IPS DF 6.9 (cell line): ENCODE measurements at regions not wholly inside any gene's neighbourhood (a gene's known extent, or its start where the extent isn't known, plus 50 kb on each side); places are given as distances from the start of the nearest gene placed in this dataset.

Source experiments
- DNase-seq: peaks from one replicate; pipeline ENCODE4 v3.0.0-alpha.2; 2013; ENCODE audit warnings: low read depth, low spot score
- H3K27ac ChIP-seq: one replicate; pipeline ENCODE4 v1.5.1; 2013; ENCODE audit warnings: low read length, control low read depth
- H3K27me3 ChIP-seq: 2 replicates; pipeline ENCODE4 v1.6.1; 2013; ENCODE audit warnings: mild to moderate bottlenecking, low read length; ENCODE audit not compliant: control insufficient read depth, insufficient read depth
- H3K36me3 ChIP-seq: 2 replicates; pipeline ENCODE4 v1.6.1; 2013; ENCODE audit warnings: low read length; ENCODE audit not compliant: control insufficient read depth, insufficient read depth
- H3K4me1 ChIP-seq: 2 replicates; pipeline ENCODE4 v1.6.1; 2013; ENCODE audit warnings: low read length; ENCODE audit not compliant: control insufficient read depth, insufficient read depth
- H3K4me3 ChIP-seq: 2 replicates; pipeline ENCODE4 v1.5.1; 2013; ENCODE audit warnings: mild to moderate bottlenecking, low read length
- H3K9me3 ChIP-seq: 2 replicates; pipeline ENCODE4 v1.6.1; 2013; ENCODE audit warnings: low read length, inconsistent platforms; ENCODE audit not compliant: control insufficient read depth, insufficient read depth
- WGBS: extraction: QIAGEN DNeasy Blood & Tissue Kit; methylation state at CpG from one replicate; pipeline ENCODE4 v1.1.7; 2013; ENCODE audit warnings: mixed read lengths, missing lambda C conversion rate; ENCODE audit not compliant: insufficient read length, insufficient coverage; 5-methylcytosine and 5-hydroxymethylcytosine counted together

DNA sequence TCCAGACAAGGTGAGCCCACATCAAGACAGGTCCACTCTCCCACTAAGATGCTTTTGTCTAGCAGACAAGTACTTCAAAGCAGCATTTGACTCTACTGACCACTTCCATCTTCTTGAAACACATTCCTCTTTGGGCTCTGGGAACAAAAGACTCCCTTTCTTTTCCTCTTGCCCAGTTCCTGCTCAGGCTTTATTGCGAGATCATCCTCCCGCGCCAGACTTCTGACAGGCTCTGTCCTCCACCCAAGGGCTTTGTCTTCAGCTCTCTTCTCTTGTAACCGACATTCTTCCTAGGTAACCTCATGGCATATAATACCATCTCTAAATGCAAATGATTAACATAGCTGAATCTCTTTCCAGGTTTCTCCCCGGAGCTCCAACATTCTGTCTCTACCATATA, 85.8 kb downstream of the NUDT12 start:
- H3K27ac ChIP-seq: no peak overlapping the region
- DNase-seq: no peak
- WGBS: no CpG with 5 or more reads among the region's 5 CpGs
- no peaks in the 10 kb centered on the region for H3K4me1 ChIP-seq
- H3K4me3 ChIP-seq: no peak overlapping the region
- no peaks in the 10 kb centered on the region for H3K36me3 ChIP-seq
- H3K9me3 ChIP-seq: no peaks in the 10 kb centered on the region
- H3K27me3 ChIP-seq: no peaks in the 10 kb centered on the region

DNA sequence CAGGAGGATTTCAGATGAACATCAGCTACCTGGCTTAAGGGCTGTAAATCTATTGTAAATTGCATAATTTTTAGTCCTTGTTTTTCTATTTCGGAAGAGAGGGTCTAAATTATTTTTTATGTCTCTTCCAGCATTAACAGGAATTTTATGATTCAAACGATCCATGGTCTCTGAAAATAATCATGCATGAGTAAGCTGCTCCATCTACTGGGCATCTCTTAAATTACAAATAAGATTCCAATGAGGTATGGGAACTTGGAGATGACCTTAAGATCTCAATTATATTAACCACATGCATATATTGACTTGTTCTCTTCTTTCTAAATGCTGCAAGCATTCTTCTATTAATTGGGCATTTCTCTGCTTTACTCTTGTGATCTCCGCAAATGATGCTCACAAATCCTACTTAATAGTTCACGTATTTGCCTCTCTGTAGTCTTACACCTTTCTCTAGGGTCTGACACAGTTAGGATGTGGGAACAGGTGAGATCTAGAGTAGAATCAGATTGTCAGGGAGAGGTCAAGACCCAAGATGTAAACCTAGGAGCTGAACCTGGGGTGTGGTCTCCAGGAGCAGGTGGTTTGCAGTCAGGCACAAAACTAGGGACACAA, 86.9 kb downstream of the NUDT12 start:
- Histone ChIP-seq H3K36me3 (no peaks in the 10 kb centered on the region), H3K27me3 (no peaks in the 10 kb centered on the region), H3K4me1 (no peaks in the 10 kb centered on the region), H3K27ac (no peak overlapping the region), H3K9me3 (no peaks in the 10 kb centered on the region), H3K4me3 (no peak overlapping the region)
- no peak for DNase-seq
- WGBS: no CpG with 5 or more reads among the region's 4 CpGs

DNA sequence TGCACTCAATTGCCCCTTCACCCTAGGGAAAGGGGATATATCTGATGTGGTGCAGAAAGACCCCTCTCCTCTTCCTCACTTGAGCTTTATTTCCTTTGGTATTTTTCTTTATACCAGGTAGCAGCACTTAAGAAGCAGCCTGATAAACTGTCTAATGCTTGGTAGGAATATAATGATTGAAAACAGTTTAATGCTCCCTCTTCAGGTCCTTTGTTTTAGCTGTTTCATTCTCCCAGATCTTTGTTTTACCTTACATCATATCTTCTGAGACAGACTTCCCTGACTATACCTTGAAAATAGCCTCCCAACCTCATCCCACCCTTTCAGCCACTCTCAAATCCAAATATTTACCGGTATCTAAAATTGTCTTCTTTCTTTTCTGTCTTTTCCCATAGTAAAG, 87.9 kb downstream of the NUDT12 start:
- 100% methylated on average over 1 of the region's 1 CpG for WGBS
- H3K4me3 ChIP-seq: no peak overlapping the region
- no peak for DNase-seq

DNA sequence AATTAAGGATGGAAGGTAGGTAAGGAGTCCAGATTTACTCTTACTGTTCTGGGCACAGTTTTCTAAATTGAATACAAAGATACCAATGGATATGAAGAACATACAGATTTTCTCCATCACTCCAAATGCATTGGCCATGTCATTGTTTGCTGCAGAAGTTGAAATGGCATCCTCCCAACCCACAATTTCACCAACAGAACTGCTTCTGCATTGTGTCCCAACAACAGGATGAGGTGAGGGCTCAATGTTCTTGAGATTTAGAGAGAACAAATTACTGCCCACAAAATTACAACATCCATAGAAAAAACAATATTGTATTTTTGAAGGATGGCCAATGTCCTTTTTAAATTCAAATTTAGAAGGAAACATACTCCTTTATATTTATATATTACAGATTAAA, 88.9 kb downstream of the NUDT12 start:
- no peak for DNase-seq
- Histone ChIP-seq H3K36me3 (no peaks in the 10 kb centered on the region), H3K4me3 (no peak overlapping the region), H3K9me3 (no peaks in the 10 kb centered on the region), H3K27me3 (no peaks in the 10 kb centered on the region), H3K27ac (no peak overlapping the region), H3K4me1 (no peaks in the 10 kb centered on the region)

More for the DNA sequence above, 87.9 kb downstream of the NUDT12 start:
- Histone ChIP-seq H3K36me3 (no peaks in the 10 kb centered on the region), H3K4me1 (no peaks in the 10 kb centered on the region), H3K27me3 (no peaks in the 10 kb centered on the region), H3K27ac (no peak overlapping the region), H3K9me3 (no peaks in the 10 kb centered on the region)

DNA sequence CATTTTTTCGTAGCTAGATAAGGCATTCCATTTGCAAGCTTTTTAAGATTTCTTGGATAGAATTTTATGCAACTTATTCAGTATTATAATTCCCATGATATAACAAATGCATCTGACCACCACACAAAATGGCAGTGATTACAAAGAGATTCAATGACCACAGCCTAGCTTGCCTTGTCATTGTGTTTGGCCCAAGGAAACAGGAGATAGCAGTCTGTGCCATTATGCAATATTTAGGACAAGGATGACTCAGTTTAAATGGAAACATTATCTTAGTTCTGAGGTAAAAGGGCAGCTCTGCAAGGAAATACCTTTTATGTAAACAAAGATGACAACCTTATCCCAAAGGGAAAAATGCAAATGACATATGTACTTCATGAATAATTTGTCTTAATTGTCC, 89.8 kb downstream of the NUDT12 start:
- no CpG with 5 or more reads among the region's 1 CpG for WGBS
- Histone ChIP-seq H3K4me1 (no peaks in the 10 kb centered on the region), H3K4me3 (no peak overlapping the region), H3K27ac (no peak overlapping the region), H3K9me3 (no peaks in the 10 kb centered on the region), H3K27me3 (no peaks in the 10 kb centered on the region), H3K36me3 (no peaks in the 10 kb centered on the region)
- no peak for DNase-seq

DNA sequence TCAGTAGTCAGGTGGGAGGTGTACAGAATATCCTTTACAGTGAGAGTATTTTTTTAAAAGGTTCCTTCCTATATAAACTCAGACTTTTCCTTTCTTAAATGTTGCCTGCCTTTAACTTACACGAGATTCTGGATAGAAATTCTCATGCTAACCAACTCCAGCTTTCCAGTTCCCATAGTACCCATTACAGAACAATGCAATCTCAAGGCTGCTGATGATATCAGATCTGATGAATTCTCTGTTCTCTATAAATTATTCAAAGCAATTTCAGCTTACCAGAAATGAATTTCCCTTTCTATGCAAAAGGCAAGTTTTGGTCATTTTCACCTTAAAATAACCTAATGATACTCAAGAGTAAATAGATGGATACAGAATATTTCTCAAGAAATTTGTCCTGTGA, 90.3 kb downstream of the NUDT12 start:
- DNase-seq: no peak
- no peaks in the 10 kb centered on the region for H3K4me1 ChIP-seq
- no peaks in the 10 kb centered on the region for H3K9me3 ChIP-seq
- no peaks in the 10 kb centered on the region for H3K27me3 ChIP-seq
- no peak overlapping the region for H3K4me3 ChIP-seq
- no CpG with 5 or more reads among the region's 1 CpG for whole genome bisulfite sequencing
- no peak overlapping the region for H3K27ac ChIP-seq
- H3K36me3 ChIP-seq: no peaks in the 10 kb centered on the region

DNA sequence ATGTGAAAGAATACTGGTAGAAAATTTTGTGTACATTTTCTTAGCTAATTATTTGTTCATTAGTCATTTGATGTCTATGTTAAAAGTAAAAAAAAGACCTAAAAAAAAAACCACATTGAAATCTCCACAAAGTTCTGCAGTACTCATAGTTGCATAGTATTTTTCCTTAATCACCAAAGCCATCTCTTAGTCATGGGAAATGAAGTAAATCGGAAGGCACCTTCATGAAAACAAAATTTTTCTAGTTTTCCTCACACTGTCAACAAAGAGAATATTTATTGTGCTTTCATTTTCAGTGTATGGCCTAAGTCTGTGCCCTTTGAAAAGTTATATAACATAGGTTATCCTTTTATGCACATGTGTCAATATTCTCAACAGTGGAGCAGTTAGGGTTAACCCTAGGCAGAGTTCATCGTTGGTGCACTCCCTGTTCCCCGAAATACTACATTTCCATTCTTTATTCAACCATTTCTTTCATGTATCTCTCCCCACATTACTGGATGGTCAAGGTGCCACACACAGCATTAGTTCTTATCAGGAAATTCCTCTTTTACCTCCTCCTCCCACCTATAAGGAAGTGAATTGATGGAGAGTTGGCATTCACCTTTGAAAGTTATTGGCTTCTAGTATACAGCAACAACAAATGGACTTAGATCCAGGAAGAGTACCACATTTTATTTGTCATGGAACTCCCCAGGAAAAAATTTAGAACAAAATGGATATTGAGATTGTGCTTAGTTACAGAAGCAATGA, 93.1 kb downstream of the NUDT12 start:
- no CpG with 5 or more reads among the region's 3 CpGs for WGBS
- Histone ChIP-seq H3K9me3 (no peaks in the 10 kb centered on the region), H3K4me1 (no peaks in the 10 kb centered on the region), H3K4me3 (no peak overlapping the region), H3K27me3 (no peaks in the 10 kb centered on the region), H3K36me3 (no peaks in the 10 kb centered on the region), H3K27ac (no peak overlapping the region)
- DNase-seq: no peak

DNA sequence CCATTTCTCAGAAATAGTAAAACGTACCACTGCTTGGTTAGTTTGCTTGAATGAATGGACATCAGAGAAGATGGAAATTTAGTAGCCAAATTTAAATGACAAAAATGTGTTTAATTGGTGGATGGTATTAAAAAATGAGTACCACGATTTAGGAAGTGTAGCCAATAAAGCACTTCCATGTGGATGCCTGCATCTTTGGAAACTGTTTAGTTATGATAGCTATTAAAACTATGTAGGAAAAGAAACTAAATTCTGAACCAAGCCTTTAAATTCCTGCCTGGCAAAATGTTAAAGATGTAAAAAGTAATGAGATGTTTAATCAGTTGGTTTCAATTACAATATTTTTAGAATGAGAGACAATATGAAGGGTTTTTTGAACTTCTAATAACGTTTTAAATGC, 94.8 kb downstream of the NUDT12 start:
- DNase-seq: no peak
- Histone ChIP-seq H3K27me3 (no peaks in the 10 kb centered on the region), H3K9me3 (no peaks in the 10 kb centered on the region), H3K4me1 (no peaks in the 10 kb centered on the region), H3K4me3 (no peak overlapping the region), H3K27ac (no peak overlapping the region), H3K36me3 (no peaks in the 10 kb centered on the region)
- WGBS: 100% methylated on average over 1 of the region's 3 CpGs

DNA sequence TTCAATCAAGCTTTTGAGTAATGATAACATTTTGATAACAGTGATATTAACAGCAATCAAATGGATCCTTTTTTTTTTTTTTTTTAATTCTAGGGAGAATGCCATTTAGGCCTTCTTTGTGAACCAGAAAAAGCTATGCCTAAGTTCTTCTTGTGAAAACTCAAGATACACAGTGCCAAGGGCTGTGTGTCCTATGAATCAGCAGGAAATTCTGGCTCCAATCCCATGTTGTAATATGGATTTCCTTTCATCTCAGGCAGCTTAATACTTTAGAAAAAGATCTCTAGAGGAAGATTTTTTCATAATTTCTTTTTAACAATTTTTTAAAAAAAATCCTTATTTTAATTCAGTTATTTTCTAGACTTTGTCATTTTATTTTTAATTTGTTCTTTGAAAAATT, 96.1 kb downstream of the NUDT12 start:
- no peaks in the 10 kb centered on the region for H3K27me3 ChIP-seq
- H3K4me3 ChIP-seq: no peak overlapping the region
- peaks cover 1% of the 10 kb centered on the region; the same call in 1 of the 2 replicates for H3K4me1 ChIP-seq
- H3K27ac ChIP-seq: no peak overlapping the region
- no peak for DNase-seq
- H3K36me3 ChIP-seq: no peaks in the 10 kb centered on the region
- no peaks in the 10 kb centered on the region for H3K9me3 ChIP-seq

DNA sequence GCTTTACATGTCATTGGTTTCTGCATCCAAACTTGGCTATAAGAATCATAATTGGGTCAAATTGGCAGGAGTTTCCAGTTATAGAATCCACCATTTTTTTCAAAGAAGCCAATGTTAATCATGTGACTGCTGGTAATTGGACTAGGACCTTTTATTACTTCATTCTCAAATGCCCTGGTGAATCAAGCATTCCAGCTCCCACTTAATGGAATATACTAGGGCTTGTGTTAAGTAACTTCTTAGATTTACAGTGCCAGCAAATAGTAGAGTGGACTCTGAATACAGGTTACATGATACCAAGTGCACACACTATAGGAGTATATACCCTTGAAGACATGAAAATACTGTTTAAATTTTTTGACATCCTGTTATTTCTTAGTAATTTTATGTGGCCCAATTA, 96.7 kb downstream of the NUDT12 start:
- Histone ChIP-seq H3K4me3 (no peak overlapping the region), H3K36me3 (no peaks in the 10 kb centered on the region), H3K27ac (no peak overlapping the region), H3K4me1 (peaks cover 1% of the 10 kb centered on the region; the same call in 1 of the 2 replicates), H3K9me3 (no peaks in the 10 kb centered on the region), H3K27me3 (no peaks in the 10 kb centered on the region)
- no peak for DNase-seq

DNA sequence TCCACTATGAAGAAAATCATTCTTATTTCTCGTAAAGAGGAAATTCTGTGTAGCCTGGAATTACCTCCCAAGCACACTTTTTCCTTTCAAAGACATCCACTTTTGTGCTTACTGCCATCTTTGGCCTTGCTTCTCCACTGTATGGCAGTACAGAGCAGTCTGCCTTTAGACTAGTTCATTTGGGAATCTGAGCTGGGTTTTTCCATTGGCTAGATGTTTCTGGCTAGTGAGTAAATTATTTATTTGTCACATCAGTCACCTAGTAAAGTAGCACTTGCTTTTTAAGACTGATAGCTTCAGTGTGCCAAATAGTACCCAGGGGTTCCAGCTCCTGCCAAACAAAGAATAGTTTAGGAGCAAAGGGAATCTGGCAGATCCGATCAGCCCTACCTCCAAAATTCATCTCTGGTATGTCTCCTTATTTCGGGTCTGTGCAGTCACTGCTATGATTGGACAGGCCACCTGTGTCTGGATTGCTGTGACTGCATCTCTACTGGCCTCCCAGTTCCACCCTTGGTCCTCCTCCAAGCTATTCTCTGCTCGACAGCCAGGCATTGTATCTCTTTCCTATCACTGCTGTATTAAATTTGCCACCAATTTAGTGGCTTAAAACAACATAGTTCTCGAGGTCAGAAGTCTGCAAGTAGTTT, 97.6 kb downstream of the NUDT12 start:
- WGBS: no CpG with 5 or more reads among the region's 5 CpGs
- Histone ChIP-seq H3K4me1 (peaks cover 1% of the 10 kb centered on the region; the same call in 1 of the 2 replicates), H3K36me3 (no peaks in the 10 kb centered on the region), H3K27ac (no peak overlapping the region), H3K4me3 (no peak overlapping the region), H3K27me3 (no peaks in the 10 kb centered on the region), H3K9me3 (no peaks in the 10 kb centered on the region)
- DNase-seq: no peak
